Nephron progenitor cell (in vitro differentiated cells): ENCODE measurements at regions not wholly inside any gene's neighbourhood (a gene's known extent, or its start where the extent isn't known, plus 50 kb on each side); places are given as distances from the start of the nearest gene placed in this dataset.

Source experiments
- DNase-seq: peaks from one replicate; pipeline ENCODE4 v3.0.0; 2021
- H3K27ac Mint-ChIP-seq: 2 replicates; pipeline ENCODE4 v1.8.0; 2021; ENCODE audit warnings: mild to moderate bottlenecking, moderate library complexity, mixed read lengths
- H3K27me3 Mint-ChIP-seq: 2 replicates; pipeline ENCODE4 v1.8.0; 2021; ENCODE audit warnings: mild to moderate bottlenecking, low read depth, mixed read lengths; ENCODE audit not compliant: poor library complexity
- H3K36me3 Mint-ChIP-seq: 2 replicates; pipeline ENCODE4 v1.8.0; 2021; ENCODE audit warnings: low read depth, mixed read lengths
- H3K4me1 Mint-ChIP-seq: 2 replicates; pipeline ENCODE4 v1.8.0; 2021; ENCODE audit warnings: mixed read lengths
- H3K4me3 Mint-ChIP-seq: 2 replicates; pipeline ENCODE4 v1.8.0; 2021; ENCODE audit warnings: mild to moderate bottlenecking, moderate library complexity, mixed read lengths
- H3K9me3 Mint-ChIP-seq: 2 replicates; pipeline ENCODE4 v1.8.0; 2021; ENCODE audit warnings: mild to moderate bottlenecking, moderate library complexity, mixed read lengths
- TF ChIP-seq, protein P1 (sequence below): fragments of 200-600 bp; sonication (generic); IDR thresholded peaks from 2 replicates; pipeline ENCODE4 v1.5.0; 2021; ENCODE audit warnings: antibody characterized with exemption

DNA sequence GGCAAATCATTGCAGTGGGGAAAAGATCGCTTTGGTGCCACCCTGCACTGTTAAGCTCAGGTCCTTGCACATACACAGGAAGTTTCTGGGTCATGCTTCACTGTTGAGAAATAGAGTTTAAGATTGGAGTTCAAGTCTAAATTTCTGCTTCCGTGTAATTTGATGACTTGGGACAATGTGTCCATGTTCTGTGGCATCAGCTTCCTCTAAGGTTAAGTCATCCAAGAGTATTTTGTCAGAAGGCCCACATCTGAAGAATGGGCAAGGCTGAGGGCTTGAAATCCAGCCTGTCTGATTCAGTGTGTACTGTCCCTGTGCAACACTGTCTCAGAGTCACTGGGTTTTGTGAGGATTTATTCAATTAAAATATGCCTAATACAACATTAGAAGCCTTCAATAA, 880.7 kb downstream of the SUCLG1 start:
- Mint-ChIP-seq H3K4me1 (no peaks in the 10 kb centered on the region), H3K36me3 (no peaks in the 10 kb centered on the region), H3K4me3 (no peak overlapping the region), H3K27me3 (no peaks in the 10 kb centered on the region), H3K9me3 (no peaks in the 10 kb centered on the region), H3K27ac (no peak overlapping the region)
- DNase-seq = no peak
- TF ChIP-seq, protein P1, sequence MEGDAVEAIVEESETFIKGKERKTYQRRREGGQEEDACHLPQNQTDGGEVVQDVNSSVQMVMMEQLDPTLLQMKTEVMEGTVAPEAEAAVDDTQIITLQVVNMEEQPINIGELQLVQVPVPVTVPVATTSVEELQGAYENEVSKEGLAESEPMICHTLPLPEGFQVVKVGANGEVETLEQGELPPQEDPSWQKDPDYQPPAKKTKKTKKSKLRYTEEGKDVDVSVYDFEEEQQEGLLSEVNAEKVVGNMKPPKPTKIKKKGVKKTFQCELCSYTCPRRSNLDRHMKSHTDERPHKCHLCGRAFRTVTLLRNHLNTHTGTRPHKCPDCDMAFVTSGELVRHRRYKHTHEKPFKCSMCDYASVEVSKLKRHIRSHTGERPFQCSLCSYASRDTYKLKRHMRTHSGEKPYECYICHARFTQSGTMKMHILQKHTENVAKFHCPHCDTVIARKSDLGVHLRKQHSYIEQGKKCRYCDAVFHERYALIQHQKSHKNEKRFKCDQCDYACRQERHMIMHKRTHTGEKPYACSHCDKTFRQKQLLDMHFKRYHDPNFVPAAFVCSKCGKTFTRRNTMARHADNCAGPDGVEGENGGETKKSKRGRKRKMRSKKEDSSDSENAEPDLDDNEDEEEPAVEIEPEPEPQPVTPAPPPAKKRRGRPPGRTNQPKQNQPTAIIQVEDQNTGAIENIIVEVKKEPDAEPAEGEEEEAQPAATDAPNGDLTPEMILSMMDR = no peak

DNA sequence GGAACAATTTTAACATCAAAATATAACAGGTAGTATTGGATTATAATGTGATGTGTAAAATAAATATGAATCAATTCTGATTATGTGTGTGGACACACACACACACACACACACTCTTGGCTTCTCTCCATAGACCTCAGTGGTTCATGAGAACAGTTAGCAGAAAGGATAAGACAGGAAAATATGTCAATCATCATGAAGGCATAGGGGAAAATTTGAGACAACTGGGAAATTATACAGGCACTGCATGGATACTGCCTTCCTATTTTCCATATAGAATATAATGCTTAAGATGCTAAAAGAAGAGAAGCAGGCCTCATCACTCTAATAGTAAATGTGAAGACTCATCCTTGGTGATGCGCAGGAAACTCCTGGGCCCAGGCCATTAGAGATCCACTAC, 884.5 kb downstream of the SUCLG1 start:
- TF ChIP-seq, protein P1 = no peak
- Mint-ChIP-seq H3K9me3 (no peaks in the 10 kb centered on the region), H3K36me3 (no peaks in the 10 kb centered on the region), H3K4me1 (no peaks in the 10 kb centered on the region), H3K27ac (no peak overlapping the region), H3K4me3 (no peak overlapping the region), H3K27me3 (no peaks in the 10 kb centered on the region)
- no peak for DNase-seq

DNA sequence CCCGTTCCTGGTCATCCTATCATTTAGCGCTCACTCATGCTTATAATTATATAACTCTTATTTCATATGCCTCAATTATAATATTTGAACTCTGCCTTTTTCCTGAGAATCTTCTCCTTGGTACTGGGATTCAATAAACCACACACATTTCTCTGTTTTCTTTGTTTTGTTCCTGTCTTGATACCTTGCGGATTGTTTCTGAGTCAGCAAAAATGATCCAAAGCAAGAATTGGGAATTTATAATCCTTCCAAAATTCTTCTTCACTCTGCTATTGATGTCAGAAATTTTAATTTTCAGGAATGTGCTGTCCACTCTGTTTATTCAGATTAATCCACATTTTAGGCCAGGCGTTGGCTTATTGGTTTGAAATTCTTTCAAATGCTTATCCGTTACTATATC, 886.0 kb downstream of the SUCLG1 start:
- Mint-ChIP-seq H3K4me1 (no peaks in the 10 kb centered on the region), H3K27ac (no peak overlapping the region), H3K9me3 (no peaks in the 10 kb centered on the region), H3K4me3 (no peak overlapping the region), H3K36me3 (no peaks in the 10 kb centered on the region), H3K27me3 (no peaks in the 10 kb centered on the region)
- TF ChIP-seq, protein P1 = no peak
- no peak for DNase-seq

DNA sequence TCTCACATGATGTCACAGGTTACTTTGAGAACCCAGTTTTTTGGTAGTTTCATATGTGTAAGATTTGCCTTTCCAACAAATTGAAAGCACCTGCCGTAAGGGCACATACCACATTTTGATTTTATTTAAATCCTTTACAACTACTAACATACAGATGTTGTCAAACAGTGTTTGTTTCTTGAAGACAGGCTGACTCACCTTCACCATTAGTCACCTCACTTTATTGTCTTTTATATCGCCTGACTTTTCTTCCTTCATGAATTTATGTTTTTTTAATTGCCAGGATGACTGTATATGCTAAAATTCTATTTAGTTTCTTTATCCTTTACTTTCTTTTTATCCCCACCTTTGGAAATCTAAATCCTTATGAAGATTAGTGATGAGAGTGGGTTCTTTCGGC, 886.7 kb downstream of the SUCLG1 start:
- TF ChIP-seq, protein P1 = no peak
- no peaks in the 10 kb centered on the region for H3K4me1 Mint-ChIP-seq
- no peaks in the 10 kb centered on the region for H3K27me3 Mint-ChIP-seq
- H3K27ac Mint-ChIP-seq = no peak overlapping the region
- no peak for DNase-seq
- H3K4me3 Mint-ChIP-seq = no peak overlapping the region
- H3K36me3 Mint-ChIP-seq = no peaks in the 10 kb centered on the region
- H3K9me3 Mint-ChIP-seq = no peaks in the 10 kb centered on the region

DNA sequence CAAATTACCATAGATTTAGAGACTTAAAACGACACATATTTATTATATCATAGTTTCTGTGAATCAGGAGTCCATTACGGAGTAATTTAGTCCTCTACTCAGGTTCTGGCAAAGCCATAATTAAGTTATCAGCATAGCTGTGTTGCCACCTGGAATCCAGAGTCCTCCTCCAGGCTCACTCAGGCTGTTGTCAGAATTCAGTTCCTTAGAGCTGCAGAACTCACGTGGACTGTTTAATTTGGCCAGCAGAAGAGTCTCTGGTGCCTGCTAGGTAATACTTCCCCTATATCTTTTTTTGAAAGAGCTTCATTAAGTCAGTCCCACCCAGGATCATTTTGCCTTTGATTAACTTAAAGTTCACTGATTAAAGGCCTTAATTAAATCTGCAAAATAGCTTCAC, 891.5 kb downstream of the SUCLG1 start:
- Mint-ChIP-seq H3K27ac (no peak overlapping the region), H3K4me1 (no peaks in the 10 kb centered on the region), H3K9me3 (no peaks in the 10 kb centered on the region), H3K27me3 (no peaks in the 10 kb centered on the region), H3K36me3 (no peaks in the 10 kb centered on the region), H3K4me3 (no peak overlapping the region)
- TF ChIP-seq, protein P1 = no peak
- no peak for DNase-seq

DNA sequence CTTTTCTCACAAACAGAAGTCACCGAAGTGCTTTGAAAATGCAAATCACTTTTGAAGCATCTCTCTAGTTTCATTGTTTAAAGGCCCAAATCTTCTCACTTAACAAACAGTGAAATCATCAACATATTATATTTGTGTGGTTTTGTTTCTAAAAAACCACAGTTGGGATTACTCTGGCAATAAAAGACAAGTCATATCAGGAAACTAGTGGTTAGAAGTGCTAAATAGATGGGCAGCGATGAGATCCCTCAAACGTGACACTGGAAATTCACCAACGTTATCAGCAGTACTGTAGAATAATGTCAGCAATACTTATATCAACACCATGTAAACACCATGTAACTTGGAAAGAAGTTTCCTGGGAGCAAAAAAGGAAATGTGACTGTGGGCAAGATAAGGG, 893.5 kb downstream of the SUCLG1 start:
- H3K4me3 Mint-ChIP-seq = no peak overlapping the region
- H3K27me3 Mint-ChIP-seq = no peaks in the 10 kb centered on the region
- TF ChIP-seq, protein P1 = no peak

More for the DNA sequence above, 893.5 kb downstream of the SUCLG1 start:
- no peaks in the 10 kb centered on the region for H3K9me3 Mint-ChIP-seq
- no peak overlapping the region for H3K27ac Mint-ChIP-seq
- H3K4me1 Mint-ChIP-seq = no peaks in the 10 kb centered on the region
- no peak for DNase-seq
- no peaks in the 10 kb centered on the region for H3K36me3 Mint-ChIP-seq
